ENCODE measurements at regions not wholly inside any gene's neighbourhood (a gene's known extent, or its start where the extent isn't known, plus 50 kb on each side); places are given as distances from the start of the nearest gene placed in this dataset.

GRCh38 chr9:74284581-74285450 lies 212.3 kb upstream of the RORB start:
- Mint-ChIP-seq H3K27ac (no peak overlapping the region), H3K4me3 (no peak overlapping the region), H3K9me3 (ENCODE audit: low read depth) (no peaks in the 10 kb centered on the region), H3K36me3 (no peaks in the 10 kb centered on the region), H3K4me1 (ENCODE audit: low read depth) (no peaks in the 10 kb centered on the region), H3K27me3 (no peaks in the 10 kb centered on the region)

- Mint-ChIP-seq H3K27me3 (peaks cover 1% of the 10 kb centered on the region), H3K4me3 (no peak overlapping the region), H3K4me1 (ENCODE audit: low read depth) (no peaks in the 10 kb centered on the region), H3K36me3 (no peaks in the 10 kb centered on the region), H3K9me3 (ENCODE audit: low read depth) (no peaks in the 10 kb centered on the region), H3K27ac (no peak overlapping the region)
Measured at GRCh38 chr9:74293479-74293878, 203.7 kb upstream of the RORB start.

- H3K27ac Mint-ChIP-seq: no peak overlapping the region
- no peak overlapping the region for H3K4me3 Mint-ChIP-seq
- H3K27me3 Mint-ChIP-seq: peaks cover 2% of the 10 kb centered on the region
- peaks cover 2% of the 10 kb centered on the region for H3K9me3 Mint-ChIP-seq (ENCODE audit: low read depth)
- no peaks in the 10 kb centered on the region for H3K36me3 Mint-ChIP-seq
- no peaks in the 10 kb centered on the region for H3K4me1 Mint-ChIP-seq (ENCODE audit: low read depth)
Measured at GRCh38 chr9:74303945-74304344, 193.2 kb upstream of the RORB start.

- no peak overlapping the region for H3K4me3 Mint-ChIP-seq
- H3K9me3 Mint-ChIP-seq (ENCODE audit: low read depth): peaks cover 2% of the 10 kb centered on the region
- H3K27ac Mint-ChIP-seq: no peak overlapping the region
- peaks cover 2% of the 10 kb centered on the region for H3K27me3 Mint-ChIP-seq
- H3K4me1 Mint-ChIP-seq (ENCODE audit: low read depth): no peaks in the 10 kb centered on the region
- no peaks in the 10 kb centered on the region for H3K36me3 Mint-ChIP-seq
Measured at GRCh38 chr9:74304598-74304997, 192.5 kb upstream of the RORB start.

GRCh38 chr9:74309654-74310053 lies 187.5 kb upstream of the RORB start:
- H3K9me3 Mint-ChIP-seq (ENCODE audit: low read depth): peaks cover 2% of the 10 kb centered on the region
- H3K27ac Mint-ChIP-seq: no peak overlapping the region
- no peak overlapping the region for H3K4me3 Mint-ChIP-seq
- no peaks in the 10 kb centered on the region for H3K36me3 Mint-ChIP-seq
- no peaks in the 10 kb centered on the region for H3K4me1 Mint-ChIP-seq (ENCODE audit: low read depth)
- no peaks in the 10 kb centered on the region for H3K27me3 Mint-ChIP-seq

GRCh38 chr9:74317235-74317634 lies 179.9 kb upstream of the RORB start:
- Mint-ChIP-seq H3K4me1 (ENCODE audit: low read depth) (no peaks in the 10 kb centered on the region), H3K9me3 (ENCODE audit: low read depth) (peaks cover 9% of the 10 kb centered on the region), H3K4me3 (no peak overlapping the region), H3K27me3 (no peaks in the 10 kb centered on the region), H3K36me3 (no peaks in the 10 kb centered on the region), H3K27ac (no peak overlapping the region)

GRCh38 chr9:74321396-74321795 lies 175.7 kb upstream of the RORB start:
- Mint-ChIP-seq H3K36me3 (peaks cover 2% of the 10 kb centered on the region), H3K9me3 (ENCODE audit: low read depth) (peaks cover 4% of the 10 kb centered on the region), H3K27ac (no peak overlapping the region), H3K4me1 (ENCODE audit: low read depth) (peaks cover 4% of the 10 kb centered on the region), H3K27me3 (no peaks in the 10 kb centered on the region), H3K4me3 (no peak overlapping the region)

- H3K27ac Mint-ChIP-seq: peak overlapping the region; percentile 78
- peaks cover 4% of the 10 kb centered on the region for H3K4me1 Mint-ChIP-seq (ENCODE audit: low read depth)
- peaks cover 4% of the 10 kb centered on the region for H3K9me3 Mint-ChIP-seq (ENCODE audit: low read depth)
- no peaks in the 10 kb centered on the region for H3K27me3 Mint-ChIP-seq
- peaks cover 2% of the 10 kb centered on the region for H3K36me3 Mint-ChIP-seq
- peak overlapping the region; percentile 15 for H3K4me3 Mint-ChIP-seq
Measured at GRCh38 chr9:74322661-74323314, 174.3 kb upstream of the RORB start.

GRCh38 chr9:74330487-74331214 lies 166.5 kb upstream of the RORB start:
- Mint-ChIP-seq H3K9me3 (ENCODE audit: low read depth) (no peaks in the 10 kb centered on the region), H3K27me3 (peaks cover 4% of the 10 kb centered on the region), H3K36me3 (peaks cover 2% of the 10 kb centered on the region), H3K27ac (no peak overlapping the region), H3K4me3 (no peak overlapping the region), H3K4me1 (ENCODE audit: low read depth) (peaks cover 10% of the 10 kb centered on the region)

GRCh38 chr9:74331607-74332006 lies 165.5 kb upstream of the RORB start:
- H3K4me3 Mint-ChIP-seq: no peak overlapping the region
- peaks cover 10% of the 10 kb centered on the region for H3K4me1 Mint-ChIP-seq (ENCODE audit: low read depth)

GRCh38 chr9:74333384-74334032 lies 163.6 kb upstream of the RORB start:
- Mint-ChIP-seq H3K9me3 (ENCODE audit: low read depth) (no peaks in the 10 kb centered on the region), H3K27me3 (peaks cover 6% of the 10 kb centered on the region), H3K4me3 (no peak overlapping the region), H3K27ac (no peak overlapping the region), H3K36me3 (no peaks in the 10 kb centered on the region), H3K4me1 (ENCODE audit: low read depth) (peaks cover 10% of the 10 kb centered on the region)

More at GRCh38 chr9:74331607-74332006, 165.5 kb upstream of the RORB start:
- H3K27ac Mint-ChIP-seq: no peak overlapping the region
- no peaks in the 10 kb centered on the region for H3K9me3 Mint-ChIP-seq (ENCODE audit: low read depth)
- no peaks in the 10 kb centered on the region for H3K36me3 Mint-ChIP-seq
- H3K27me3 Mint-ChIP-seq: peaks cover 6% of the 10 kb centered on the region

GRCh38 chr9:74334271-74334670 lies 162.9 kb upstream of the RORB start:
- H3K4me3 Mint-ChIP-seq: no peak overlapping the region
- no peaks in the 10 kb centered on the region for H3K36me3 Mint-ChIP-seq
- no peak overlapping the region for H3K27ac Mint-ChIP-seq
- H3K9me3 Mint-ChIP-seq (ENCODE audit: low read depth): no peaks in the 10 kb centered on the region
- peaks cover 6% of the 10 kb centered on the region for H3K27me3 Mint-ChIP-seq
- H3K4me1 Mint-ChIP-seq (ENCODE audit: low read depth): peaks cover 10% of the 10 kb centered on the region

- H3K36me3 Mint-ChIP-seq: no peaks in the 10 kb centered on the region
- H3K27me3 Mint-ChIP-seq: peaks cover 2% of the 10 kb centered on the region
- peaks cover 10% of the 10 kb centered on the region for H3K4me1 Mint-ChIP-seq (ENCODE audit: low read depth)
- no peak overlapping the region for H3K27ac Mint-ChIP-seq
- no peak overlapping the region for H3K4me3 Mint-ChIP-seq
- no peaks in the 10 kb centered on the region for H3K9me3 Mint-ChIP-seq (ENCODE audit: low read depth)
Measured at GRCh38 chr9:74336161-74336560, 161.0 kb upstream of the RORB start.

GRCh38 chr9:74348777-74349176 lies 148.4 kb upstream of the RORB start:
- Mint-ChIP-seq H3K4me3 (no peak overlapping the region), H3K36me3 (no peaks in the 10 kb centered on the region), H3K9me3 (ENCODE audit: low read depth) (no peaks in the 10 kb centered on the region), H3K27ac (no peak overlapping the region), H3K4me1 (ENCODE audit: low read depth) (no peaks in the 10 kb centered on the region), H3K27me3 (no peaks in the 10 kb centered on the region)

- no peak overlapping the region for H3K27ac Mint-ChIP-seq
- no peaks in the 10 kb centered on the region for H3K9me3 Mint-ChIP-seq (ENCODE audit: low read depth)
- no peaks in the 10 kb centered on the region for H3K4me1 Mint-ChIP-seq (ENCODE audit: low read depth)
- no peaks in the 10 kb centered on the region for H3K27me3 Mint-ChIP-seq
- no peaks in the 10 kb centered on the region for H3K36me3 Mint-ChIP-seq
- no peak overlapping the region for H3K4me3 Mint-ChIP-seq
Measured at GRCh38 chr9:74355107-74355506, 142.0 kb upstream of the RORB start.

All from activated naive CD8-positive, alpha-beta T cell (primary cell).